ENCODE measurements at regions not wholly inside any gene's neighbourhood (a gene's known extent, or its start where the extent isn't known, plus 50 kb on each side); places are given as distances from the start of the nearest gene placed in this dataset.

DNA sequence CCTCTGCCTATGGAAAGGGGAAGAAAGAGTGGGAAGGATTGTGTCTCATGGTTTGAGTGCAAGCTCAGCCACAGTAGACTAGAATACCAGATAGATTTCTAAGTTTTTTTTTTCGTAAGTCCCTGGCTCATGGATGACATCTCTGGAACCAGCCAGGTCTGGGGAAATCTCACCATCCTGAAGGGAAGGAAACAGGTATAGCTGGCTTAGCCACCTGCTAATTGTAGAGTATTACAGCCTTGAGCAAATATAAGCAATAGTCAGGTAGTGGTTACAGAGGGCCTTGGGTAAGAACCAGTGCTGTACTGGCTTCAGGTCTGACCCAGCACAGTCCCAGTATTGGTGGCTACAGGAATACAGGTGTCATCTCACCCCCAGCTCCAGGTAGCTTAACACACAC is 500.9 kb upstream of the PRMT6 start:
- H3K4me3 ChIP-seq = no peak overlapping the region
- no peak for TF ChIP-seq CTCF (IDR thresholded peaks at IDR 0.05)
- DNase-seq (ENCODE audit: low spot score) = no peak
- no peak overlapping the region for H3K27ac ChIP-seq

- TF ChIP-seq CTCF (IDR thresholded peaks at IDR 0.05) = no peak
- DNase-seq (ENCODE audit: low spot score) = no peak
- Histone ChIP-seq H3K4me3 (no peak overlapping the region), H3K27ac (no peak overlapping the region)
Observed at GRCh38 chr1:106564192-106564591, 492.3 kb upstream of the PRMT6 start.

- no peak overlapping the region for H3K27ac ChIP-seq
- no peak overlapping the region for H3K4me3 ChIP-seq
- no peak for TF ChIP-seq CTCF (IDR thresholded peaks at IDR 0.05)
- no peak for DNase-seq (ENCODE audit: low spot score)
Observed at GRCh38 chr1:106568201-106568974, 488.1 kb upstream of the PRMT6 start.

- Histone ChIP-seq H3K4me3 (no peak overlapping the region), H3K27ac (no peak overlapping the region)
- no peak for DNase-seq (ENCODE audit: low spot score)
- TF ChIP-seq CTCF (IDR thresholded peaks at IDR 0.05) = no peak
Observed at GRCh38 chr1:106571109-106571508, 485.4 kb upstream of the PRMT6 start.

DNA sequence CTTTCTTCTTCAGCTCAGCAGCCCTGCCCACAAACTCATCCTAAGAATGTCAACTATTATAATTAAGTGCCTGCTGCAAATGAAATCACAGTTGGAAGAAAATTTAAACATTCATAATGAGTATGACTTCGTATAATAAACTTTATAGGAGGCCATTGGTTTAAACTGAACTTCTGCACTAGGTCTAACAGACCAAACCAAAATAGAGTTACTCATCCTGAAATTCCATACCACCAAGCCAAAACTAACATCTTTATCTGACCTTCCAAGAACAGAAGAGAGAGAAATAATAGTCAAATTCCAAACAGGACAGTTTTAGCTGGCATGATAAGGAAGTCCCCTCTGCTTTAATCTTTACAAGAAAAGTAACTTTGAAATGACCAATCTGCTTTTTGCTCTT is 472.4 kb upstream of the PRMT6 start:
- no peak for TF ChIP-seq CTCF (IDR thresholded peaks at IDR 0.05)
- H3K4me3 ChIP-seq = no peak overlapping the region

DNA sequence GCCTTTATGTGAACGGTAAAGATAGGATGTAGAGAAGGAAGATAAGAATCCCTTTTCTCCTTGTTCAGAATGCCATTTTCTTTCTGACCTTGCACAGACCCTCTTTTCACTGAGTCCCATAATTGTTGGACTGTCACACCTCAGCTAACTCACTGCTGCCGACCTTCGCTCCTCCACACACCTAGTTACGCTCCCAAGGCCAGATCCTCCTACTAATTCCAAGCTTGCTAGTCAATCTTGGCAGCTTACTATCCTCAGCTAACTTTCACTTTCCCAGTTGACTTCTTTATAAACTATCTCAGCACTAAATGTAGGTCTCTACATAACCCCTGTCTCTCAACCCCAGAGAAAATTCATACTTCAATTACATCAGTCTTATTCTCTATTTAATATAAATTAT is 471.8 kb upstream of the PRMT6 start:
- no peak for TF ChIP-seq CTCF (IDR thresholded peaks at IDR 0.05)
- DNase-seq (ENCODE audit: low spot score) = no peak
- no peak overlapping the region for H3K27ac ChIP-seq
- H3K4me3 ChIP-seq = no peak overlapping the region

More for the DNA sequence above, 472.4 kb upstream of the PRMT6 start:
- H3K27ac ChIP-seq = no peak overlapping the region
- no peak for DNase-seq (ENCODE audit: low spot score)

GRCh38 chr1:106600626-106601025 is 455.8 kb upstream of the PRMT6 start:
- no peak for DNase-seq (ENCODE audit: low spot score)
- TF ChIP-seq CTCF (IDR thresholded peaks at IDR 0.05) = no peak
- Histone ChIP-seq H3K27ac (no peak overlapping the region), H3K4me3 (no peak overlapping the region)

All from coronary artery (tissue), 2 donors.